ENCODE measurements at regions not wholly inside any gene's neighbourhood (a gene's known extent, or its start where the extent isn't known, plus 50 kb on each side); places are given as distances from the start of the nearest gene placed in this dataset.

DNA sequence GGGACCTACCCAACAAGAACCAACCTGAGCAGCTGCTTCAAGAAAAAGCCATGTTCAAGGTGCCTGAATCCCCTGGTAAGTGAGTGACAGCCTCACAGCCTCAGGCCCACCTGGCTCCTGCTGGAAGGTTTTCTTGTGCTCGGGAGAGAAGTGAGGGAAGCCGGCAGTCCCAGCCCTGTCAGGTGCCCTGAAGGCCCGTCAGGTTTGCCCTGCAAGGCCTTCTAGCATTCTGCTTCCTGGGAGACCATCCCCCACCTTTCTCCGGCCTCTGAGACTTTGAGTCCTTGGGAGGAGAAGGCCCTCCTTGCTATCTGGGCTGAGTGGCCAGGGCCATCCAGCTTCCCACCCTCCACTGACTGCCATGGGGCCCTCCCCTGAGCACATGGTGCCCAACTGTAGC, 166.7 kb upstream of the ZNF267 start:
- ChIA-PET CTCF (interaction anchor here (1.2 kb wide), 1 partner anchor 166 kb away, joined by 3 read pairs; no protein-coding TSS in a partner anchor), POLR2A (no interaction called here)
- DNase-seq (ENCODE audit: extremely low spot score), result no peak
- TF ChIP-seq CTCF (IDR thresholded peaks at IDR 0.05; ENCODE audit: control extremely low read depth, extremely low read depth, low read depth, missing control alignments), result no peak

- no peak for TF ChIP-seq CTCF (IDR thresholded peaks at IDR 0.05; ENCODE audit: control extremely low read depth, extremely low read depth, low read depth, missing control alignments)
- no peak for DNase-seq (ENCODE audit: extremely low spot score)
- POLR2A ChIA-PET, result interaction anchor here (0.9 kb wide), 1 partner anchor 166 kb away, joined by 4 read pairs; the partner anchor contains the start of gene ZNF267
- CTCF ChIA-PET, result interaction anchor here (1.2 to 1.7 kb wide), 3 partner anchors 152 to 165 kb away, joined by 3 to 5 read pairs (median 3); no protein-coding TSS in a partner anchor
Observed at GRCh38 chr16:31707743-31708335, 165.8 kb upstream of the ZNF267 start.

DNA sequence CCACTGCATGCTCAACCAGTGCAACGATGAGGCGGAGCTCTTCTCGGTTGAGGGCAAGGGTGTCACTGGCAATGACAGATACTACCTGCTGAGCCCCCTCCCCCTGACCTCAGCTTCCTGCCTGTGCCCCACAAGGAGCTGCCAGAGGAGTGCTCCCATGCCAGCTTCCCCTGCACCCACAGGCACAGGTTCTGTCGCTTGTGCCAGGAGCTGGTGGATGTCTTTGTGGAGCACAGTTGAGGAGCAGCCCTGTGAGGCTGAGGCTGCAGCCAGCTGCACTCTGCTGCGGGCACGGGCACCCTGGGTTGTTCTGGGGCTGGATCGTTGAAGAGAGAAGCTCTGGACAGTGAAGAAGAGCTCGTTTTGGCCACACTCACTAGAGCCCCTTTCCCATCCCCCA, 165.3 kb upstream of the ZNF267 start:
- no peak for TF ChIP-seq CTCF (IDR thresholded peaks at IDR 0.05; ENCODE audit: control extremely low read depth, extremely low read depth, low read depth, missing control alignments)
- DNase-seq (ENCODE audit: extremely low spot score), result no peak
- CTCF ChIA-PET, result interaction anchor here (1.5 to 1.7 kb wide), 2 partner anchors 151 to 160 kb away, joined by 3 to 5 read pairs; no protein-coding TSS in a partner anchor
- POLR2A ChIA-PET, result interaction anchor here (0.9 kb wide), 1 partner anchor 165 kb away, joined by 4 read pairs; the partner anchor contains the start of gene ZNF267

GRCh38 chr16:31709181-31709580, 164.4 kb upstream of the ZNF267 start:
- TF ChIP-seq CTCF (IDR thresholded peaks at IDR 0.05; ENCODE audit: control extremely low read depth, extremely low read depth, low read depth, missing control alignments), result no peak
- DNase-seq (ENCODE audit: extremely low spot score), result no peak
- ChIA-PET POLR2A (no interaction called here), CTCF (interaction anchor here (0.9 to 1.7 kb wide), 3 partner anchors 9 to 159 kb away, joined by 3 to 5 read pairs (median 4); no protein-coding TSS in a partner anchor)

DNA sequence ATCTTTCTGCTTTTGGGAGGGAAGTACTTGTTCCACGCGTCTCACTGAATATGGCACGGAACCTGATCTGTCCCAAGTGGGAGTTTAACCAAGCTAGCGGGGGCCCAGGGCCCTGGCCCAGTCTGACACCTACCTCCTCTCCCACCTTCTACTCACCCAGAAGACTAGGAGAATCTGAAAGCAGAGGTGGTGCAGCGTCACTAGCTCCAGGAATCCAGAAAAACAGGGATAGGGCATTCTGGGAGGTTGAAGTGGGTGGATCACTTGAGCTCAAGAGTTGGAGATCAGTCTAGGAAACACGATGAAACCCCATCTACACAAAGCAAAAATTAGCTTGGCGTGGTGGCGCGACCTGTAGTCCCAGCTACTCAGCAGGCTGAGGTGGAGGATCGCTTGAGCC, 163.5 kb upstream of the ZNF267 start:
- TF ChIP-seq CTCF (IDR thresholded peaks at IDR 0.05; ENCODE audit: control extremely low read depth, extremely low read depth, low read depth, missing control alignments), result no peak
- ChIA-PET CTCF (interaction anchor here (1.0 to 2.6 kb wide), 5 partner anchors 9 to 158 kb away, joined by 3 to 9 read pairs (median 4); no protein-coding TSS in a partner anchor), POLR2A (no interaction called here)

DNA sequence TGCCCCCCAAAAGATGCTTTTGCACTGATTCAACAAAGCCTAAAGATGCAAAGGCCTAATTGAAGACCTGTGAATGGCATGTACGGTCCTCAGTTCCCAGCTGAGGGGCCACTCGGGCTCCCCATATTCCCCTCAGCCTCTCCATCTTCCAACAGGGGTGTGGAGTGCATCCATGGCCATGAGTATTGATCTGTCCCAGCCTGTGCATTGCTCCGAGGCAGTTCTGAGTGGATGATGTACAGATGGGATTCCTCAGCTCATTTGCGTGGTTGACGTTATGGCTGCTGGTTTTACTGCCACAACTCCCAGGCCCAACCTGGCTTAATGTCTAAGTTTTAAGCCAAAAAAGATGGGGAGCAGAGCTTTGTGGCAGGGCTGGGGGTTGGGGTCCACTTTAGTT, 162.7 kb upstream of the ZNF267 start:
- TF ChIP-seq CTCF (IDR thresholded peaks at IDR 0.05; ENCODE audit: control extremely low read depth, extremely low read depth, low read depth, missing control alignments), result no peak
- CTCF ChIA-PET, result interaction anchor here (1.0 to 2.6 kb wide), 7 partner anchors 10 to 158 kb away, joined by 3 to 9 read pairs (median 4); no protein-coding TSS in a partner anchor
- POLR2A ChIA-PET, result no interaction called here
- DNase-seq (ENCODE audit: extremely low spot score), result no peak

More for the DNA sequence above, 163.5 kb upstream of the ZNF267 start:
- no peak for DNase-seq (ENCODE audit: extremely low spot score)
